Vagina (tissue), 2 donors: ENCODE measurements at regions not wholly inside any gene's neighbourhood (a gene's known extent, or its start where the extent isn't known, plus 50 kb on each side); places are given as distances from the start of the nearest gene placed in this dataset.

Experiments used
- POLR2A ChIP-seq, 2 donors: fragments of 450-650 bp; IDR thresholded peaks; one replicate each; pipeline ENCODE4 v1.6.1; 2017; ENCODE audit warnings: antibody characterized with exemption in 2 of 2, mild to moderate bottlenecking in 2 of 2, moderate library complexity in 2 of 2
- TF ChIP-seq, protein P1 (sequence below), 3 experiments: fragments of 450-650 bp in 2 of 3; fragments of 200-600 bp in 1 of 3; sonication (generic) in 1 of 3; IDR thresholded peaks; one replicate each; pipeline ENCODE4 v1.5.1; 2017 to 2019; ENCODE audit warnings: antibody characterized with exemption in 3 of 3, mild to moderate bottlenecking in 2 of 3, moderate library complexity in 2 of 3

GRCh38 chr1:195428927-195429326 lies 1179.3 kb downstream of the KCNT2 start:
- TF ChIP-seq, protein P1, sequence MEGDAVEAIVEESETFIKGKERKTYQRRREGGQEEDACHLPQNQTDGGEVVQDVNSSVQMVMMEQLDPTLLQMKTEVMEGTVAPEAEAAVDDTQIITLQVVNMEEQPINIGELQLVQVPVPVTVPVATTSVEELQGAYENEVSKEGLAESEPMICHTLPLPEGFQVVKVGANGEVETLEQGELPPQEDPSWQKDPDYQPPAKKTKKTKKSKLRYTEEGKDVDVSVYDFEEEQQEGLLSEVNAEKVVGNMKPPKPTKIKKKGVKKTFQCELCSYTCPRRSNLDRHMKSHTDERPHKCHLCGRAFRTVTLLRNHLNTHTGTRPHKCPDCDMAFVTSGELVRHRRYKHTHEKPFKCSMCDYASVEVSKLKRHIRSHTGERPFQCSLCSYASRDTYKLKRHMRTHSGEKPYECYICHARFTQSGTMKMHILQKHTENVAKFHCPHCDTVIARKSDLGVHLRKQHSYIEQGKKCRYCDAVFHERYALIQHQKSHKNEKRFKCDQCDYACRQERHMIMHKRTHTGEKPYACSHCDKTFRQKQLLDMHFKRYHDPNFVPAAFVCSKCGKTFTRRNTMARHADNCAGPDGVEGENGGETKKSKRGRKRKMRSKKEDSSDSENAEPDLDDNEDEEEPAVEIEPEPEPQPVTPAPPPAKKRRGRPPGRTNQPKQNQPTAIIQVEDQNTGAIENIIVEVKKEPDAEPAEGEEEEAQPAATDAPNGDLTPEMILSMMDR (IDR thresholded peaks at IDR 0.05), result no peak
- TF ChIP-seq POLR2A (IDR thresholded peaks at IDR 0.05), result no peak
